Brain microvascular endothelial cell (primary cell): ENCODE measurements at regions not wholly inside any gene's neighbourhood (a gene's known extent, or its start where the extent isn't known, plus 50 kb on each side); places are given as distances from the start of the nearest gene placed in this dataset.

Source experiments
- DNase-seq: peaks from one replicate; pipeline ENCODE4 v3.0.0-alpha.2; 2020
- H3K27ac ChIP-seq: fragments of 250-450 bp; sonication (Bioruptor Pico); 2 replicates; pipeline ENCODE4 v1.5.1; 2020; ENCODE audit warnings: mild to moderate bottlenecking, moderate library complexity
- H3K27me3 ChIP-seq: fragments of 250-450 bp; sonication (Bioruptor Pico); replicated peaks from 2 replicates; pipeline ENCODE4 v1.5.1; 2020; ENCODE audit warnings: mild to moderate bottlenecking
- H3K36me3 ChIP-seq: fragments of 250-450 bp; sonication (Bioruptor Pico); replicated peaks from 2 replicates; pipeline ENCODE4 v1.5.1; 2020; ENCODE audit warnings: mild to moderate bottlenecking
- H3K4me3 ChIP-seq: 2 replicates; pipeline ENCODE4 v1.5.1; 2011; ENCODE audit warnings: low read depth, mild to moderate bottlenecking, control low read depth, low read length, moderate library complexity
- in situ Hi-C: cut with HindIII; loops from 2 replicates; pipeline ENCODE4 v1.10.0; 2017; ENCODE audit warnings: low sequenced_read_pairs, low pct_ligation_motif_present
- TF ChIP-seq, protein P1 (sequence below): IDR thresholded peaks from 2 replicates; pipeline ENCODE4 v1.5.1; 2011; ENCODE audit warnings: low read depth, mild to moderate bottlenecking, moderate library complexity, low read length, control low read depth, inconsistent platforms; ENCODE audit errors: missing control alignments

DNA sequence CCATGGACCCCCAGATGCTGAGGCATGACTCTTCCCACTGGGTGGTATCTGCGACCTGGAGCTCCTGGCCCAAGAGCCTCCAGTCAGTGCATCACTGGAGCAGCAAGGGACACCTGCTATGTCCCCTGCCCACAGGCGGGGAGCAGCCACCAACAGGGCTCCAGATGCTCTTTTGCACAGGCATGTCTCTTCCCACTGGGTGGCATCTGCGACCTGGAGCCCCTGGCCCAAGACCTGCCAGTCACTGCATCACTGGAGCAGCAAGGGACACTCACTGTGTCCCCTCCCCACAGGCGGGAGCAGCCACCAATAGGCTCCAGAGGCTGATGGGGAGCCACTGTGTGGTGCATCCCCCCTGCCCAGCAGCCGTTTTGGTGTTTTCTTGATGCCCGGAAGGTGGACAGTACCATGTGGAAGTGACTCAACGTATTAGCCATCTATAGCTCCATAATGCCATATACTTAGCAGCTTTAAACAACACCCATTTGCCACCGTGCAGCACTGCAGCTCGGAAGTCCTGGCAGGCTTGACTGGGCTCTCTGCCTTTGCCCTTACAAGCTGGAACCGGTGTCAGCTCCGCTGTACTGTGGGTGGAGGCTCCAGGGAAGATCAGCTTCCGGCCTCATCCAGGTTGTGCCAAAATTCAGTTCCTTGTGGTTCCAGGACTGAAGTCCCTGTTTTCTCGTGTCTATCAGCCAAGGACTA is 124.9 kb upstream of the CST7 start:
- Histone ChIP-seq H3K27ac (no peak overlapping the region), H3K4me3 (no peak overlapping the region), H3K36me3 (no peaks in the 10 kb centered on the region), H3K27me3 (no peaks in the 10 kb centered on the region)
- in situ Hi-C loops = no loop called here
- DNase-seq = no peak
- TF ChIP-seq, protein P1, sequence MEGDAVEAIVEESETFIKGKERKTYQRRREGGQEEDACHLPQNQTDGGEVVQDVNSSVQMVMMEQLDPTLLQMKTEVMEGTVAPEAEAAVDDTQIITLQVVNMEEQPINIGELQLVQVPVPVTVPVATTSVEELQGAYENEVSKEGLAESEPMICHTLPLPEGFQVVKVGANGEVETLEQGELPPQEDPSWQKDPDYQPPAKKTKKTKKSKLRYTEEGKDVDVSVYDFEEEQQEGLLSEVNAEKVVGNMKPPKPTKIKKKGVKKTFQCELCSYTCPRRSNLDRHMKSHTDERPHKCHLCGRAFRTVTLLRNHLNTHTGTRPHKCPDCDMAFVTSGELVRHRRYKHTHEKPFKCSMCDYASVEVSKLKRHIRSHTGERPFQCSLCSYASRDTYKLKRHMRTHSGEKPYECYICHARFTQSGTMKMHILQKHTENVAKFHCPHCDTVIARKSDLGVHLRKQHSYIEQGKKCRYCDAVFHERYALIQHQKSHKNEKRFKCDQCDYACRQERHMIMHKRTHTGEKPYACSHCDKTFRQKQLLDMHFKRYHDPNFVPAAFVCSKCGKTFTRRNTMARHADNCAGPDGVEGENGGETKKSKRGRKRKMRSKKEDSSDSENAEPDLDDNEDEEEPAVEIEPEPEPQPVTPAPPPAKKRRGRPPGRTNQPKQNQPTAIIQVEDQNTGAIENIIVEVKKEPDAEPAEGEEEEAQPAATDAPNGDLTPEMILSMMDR = no peak

DNA sequence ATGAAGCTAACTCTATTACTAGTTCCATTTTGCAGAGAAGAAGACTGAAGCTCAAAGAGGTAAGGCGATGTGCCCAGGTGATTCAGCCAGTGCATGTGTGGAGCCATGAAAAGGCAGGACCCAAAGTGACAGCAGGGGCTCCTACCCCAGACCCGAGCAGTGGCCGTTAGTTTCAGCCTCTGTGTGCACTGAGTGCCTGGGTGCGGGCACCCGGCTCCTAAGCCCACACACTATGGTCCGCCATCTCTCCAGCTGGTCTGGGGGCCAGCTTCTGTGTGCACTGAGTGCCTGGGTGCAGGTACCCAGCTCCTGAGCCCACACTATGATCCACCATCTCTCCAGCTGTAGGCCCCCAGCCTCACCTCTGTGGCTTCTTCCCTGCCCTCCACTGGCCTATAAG is 123.5 kb upstream of the CST7 start:
- H3K27ac ChIP-seq = no peak overlapping the region
- no peaks in the 10 kb centered on the region for H3K27me3 ChIP-seq
- H3K4me3 ChIP-seq = no peak overlapping the region
- H3K36me3 ChIP-seq = no peaks in the 10 kb centered on the region
- no peak for DNase-seq
- in situ Hi-C loops = no loop called here
- TF ChIP-seq, protein P1 = no peak

DNA sequence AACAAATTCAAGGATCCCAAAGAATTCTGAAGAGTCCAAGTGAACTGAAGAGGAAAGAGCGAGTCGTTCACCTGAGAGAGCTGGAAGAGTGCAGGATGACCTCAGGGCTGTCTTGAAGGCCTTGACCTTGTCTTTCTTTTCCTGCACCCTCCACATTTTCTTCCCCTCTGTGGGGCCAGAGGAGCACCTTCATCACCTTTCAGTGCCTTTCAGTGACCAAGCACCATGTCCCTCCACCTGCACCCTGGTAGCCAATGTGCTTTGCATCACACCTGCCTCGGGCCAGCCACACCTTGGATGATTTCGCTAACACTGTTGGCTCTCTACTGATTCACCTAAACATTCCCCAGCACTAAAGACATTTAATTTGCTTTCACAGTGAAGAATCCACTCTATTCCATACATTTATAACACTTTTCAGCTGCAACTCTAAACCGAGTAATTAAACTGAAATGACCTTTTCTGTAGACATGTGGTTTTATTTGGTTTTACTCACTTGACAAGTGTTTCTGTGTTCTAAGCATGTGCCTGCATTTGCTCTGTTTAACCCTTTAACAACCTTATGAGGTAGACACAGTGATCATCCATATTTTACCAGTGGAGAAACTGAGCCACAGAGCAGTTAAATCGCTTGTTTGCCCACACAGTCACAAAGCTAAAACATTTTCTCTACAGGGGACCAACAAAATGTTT is 121.3 kb upstream of the CST7 start:
- TF ChIP-seq, protein P1 = no peak
- in situ Hi-C loops = no loop called here
- Histone ChIP-seq H3K27me3 (no peaks in the 10 kb centered on the region), H3K4me3 (no peak overlapping the region), H3K27ac (no peak overlapping the region), H3K36me3 (no peaks in the 10 kb centered on the region)
- DNase-seq = no peak

DNA sequence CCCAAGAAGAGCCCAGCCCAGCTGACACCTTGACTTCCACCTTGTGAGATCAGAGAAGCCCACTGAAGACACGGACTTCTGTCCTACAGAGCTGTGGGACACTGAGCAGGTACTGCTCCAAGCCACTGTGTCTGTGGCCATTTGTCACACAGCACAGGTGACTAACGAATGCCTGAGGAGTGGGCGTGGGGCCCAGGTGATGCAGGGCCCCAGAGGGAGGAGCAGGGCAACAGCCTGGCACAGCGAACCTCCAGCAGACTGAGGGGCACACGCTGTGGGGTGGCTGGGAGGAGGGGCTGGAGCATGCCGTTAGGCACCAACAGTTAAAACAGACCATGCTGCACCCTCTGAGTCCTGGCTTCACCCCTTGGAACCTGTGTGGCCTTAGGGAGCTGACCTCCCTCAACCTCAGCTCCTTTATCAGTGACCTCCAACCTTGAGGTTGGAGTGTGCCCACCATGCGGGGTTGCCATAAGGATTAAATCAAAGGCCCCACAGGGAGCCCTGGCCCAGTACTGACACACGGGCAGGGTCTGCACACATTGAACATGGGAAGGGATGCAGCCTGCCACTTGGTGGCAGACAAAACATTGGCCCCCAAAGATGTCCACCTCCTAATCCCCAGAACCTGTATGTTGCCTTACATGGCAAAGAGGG is 119.9 kb upstream of the CST7 start:
- Histone ChIP-seq H3K27me3 (no peaks in the 10 kb centered on the region), H3K27ac (no peak overlapping the region), H3K36me3 (no peaks in the 10 kb centered on the region), H3K4me3 (no peak overlapping the region)
- in situ Hi-C loops = no loop called here
- no peak for DNase-seq
- TF ChIP-seq, protein P1 = no peak

DNA sequence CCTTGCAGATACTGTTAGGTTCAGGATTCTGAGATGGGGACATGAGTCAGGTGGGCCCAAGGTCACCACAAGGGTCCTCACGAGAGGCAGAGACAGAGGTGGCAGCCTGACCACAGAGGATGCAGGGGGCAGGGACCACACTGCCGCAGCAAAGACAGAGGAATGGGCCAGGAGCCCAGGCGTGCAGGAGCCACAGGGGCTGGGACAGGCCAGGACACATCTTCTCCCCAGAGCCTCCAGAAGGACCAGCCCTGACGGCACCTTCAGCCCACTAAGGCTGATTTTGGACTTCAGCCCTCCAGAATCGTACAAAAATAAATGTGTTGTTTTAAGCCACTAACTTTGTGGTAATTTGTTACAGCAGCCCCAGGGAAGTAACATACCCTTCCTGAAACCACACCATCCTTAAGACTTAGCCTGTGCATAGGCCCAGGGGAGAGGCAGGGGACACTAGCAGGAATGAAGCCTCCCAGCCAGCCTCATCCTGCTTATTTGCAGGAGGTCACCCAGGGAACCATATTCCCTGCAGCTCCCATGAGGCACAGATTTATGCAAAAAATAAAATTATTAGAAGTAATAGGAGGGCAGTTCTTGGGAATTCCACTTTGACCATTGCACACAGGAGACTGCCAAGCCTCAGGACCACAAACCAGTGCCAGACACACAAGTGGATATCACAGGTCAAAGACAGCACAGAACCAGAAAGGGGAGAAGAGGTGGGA is 119.3 kb upstream of the CST7 start:
- in situ Hi-C loops = no loop called here
- TF ChIP-seq, protein P1 = no peak
- Histone ChIP-seq H3K27me3 (no peaks in the 10 kb centered on the region), H3K4me3 (no peak overlapping the region), H3K36me3 (no peaks in the 10 kb centered on the region), H3K27ac (no peak overlapping the region)
- DNase-seq = no peak
